ENCODE measurements at regions not wholly inside any gene's neighbourhood (a gene's known extent, or its start where the extent isn't known, plus 50 kb on each side); places are given as distances from the start of the nearest gene placed in this dataset.

DNA sequence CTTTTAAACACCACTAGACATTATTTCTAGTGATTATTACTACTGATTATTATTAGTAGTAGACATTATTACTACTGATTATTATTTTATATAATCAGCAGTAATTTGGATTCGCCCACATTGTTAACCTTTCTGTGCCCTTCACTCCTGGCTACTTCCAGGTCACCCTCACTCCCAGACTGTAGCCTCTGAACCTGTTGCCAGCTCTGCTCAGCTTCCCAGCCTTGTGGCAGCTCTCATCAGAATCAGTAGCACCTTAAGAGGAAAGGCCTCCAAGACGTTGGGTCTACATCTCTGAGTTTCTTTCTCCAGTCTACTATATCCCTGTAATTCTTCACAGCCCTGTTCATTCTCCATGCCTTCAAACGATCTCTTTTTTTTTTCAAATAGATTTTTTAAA is 137.0 kb downstream of the KATNIP start:
- no peak for DNase-seq

- DNase-seq, result no peak
Observed at GRCh38 chr16:27687605-27688004, 137.7 kb downstream of the KATNIP start.

GRCh38 chr16:27689711-27690110 is 139.8 kb downstream of the KATNIP start:
- DNase-seq, result peak; percentile 85 to 97

DNA sequence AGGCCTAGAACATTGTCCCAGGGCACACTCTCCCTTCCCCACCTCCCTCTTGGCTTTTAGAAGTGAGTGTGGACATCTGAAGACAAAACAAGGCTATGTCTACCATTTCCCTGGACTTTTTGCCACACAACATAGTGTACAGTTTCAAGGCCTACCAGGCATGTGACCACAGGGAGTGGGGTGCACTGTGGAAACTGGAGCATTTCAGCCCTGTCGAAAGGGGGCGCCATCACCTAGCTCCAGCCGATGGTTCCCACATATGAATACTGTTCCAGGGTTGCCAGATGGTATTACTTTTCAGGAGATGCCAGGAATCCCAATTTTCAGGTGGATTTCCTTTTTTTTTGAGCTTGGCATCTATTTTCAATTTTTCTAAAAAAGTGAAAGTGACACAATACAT is 140.7 kb downstream of the KATNIP start:
- DNase-seq, result peak in 1 of 2 experiments; percentile 22

DNA sequence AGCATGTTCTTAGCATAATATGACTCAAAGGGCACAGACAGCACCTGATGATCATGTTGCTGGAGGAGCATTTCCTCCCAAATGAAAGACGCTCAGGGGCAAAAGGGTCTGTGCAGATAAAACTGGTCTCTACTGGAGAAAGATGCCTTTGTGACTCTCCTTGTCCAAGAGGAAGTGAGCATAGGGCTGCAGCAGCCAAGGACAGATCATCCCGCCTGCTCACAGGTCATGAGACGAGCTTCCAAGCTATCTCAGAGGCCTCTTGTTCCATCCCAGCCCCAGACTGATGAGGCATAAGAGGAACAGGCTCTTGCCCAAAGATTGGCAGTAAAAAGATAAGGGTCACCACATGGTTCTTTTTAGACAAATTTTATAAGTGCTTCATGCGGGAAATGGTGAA is 141.8 kb downstream of the KATNIP start:
- DNase-seq, result no peak

DNA sequence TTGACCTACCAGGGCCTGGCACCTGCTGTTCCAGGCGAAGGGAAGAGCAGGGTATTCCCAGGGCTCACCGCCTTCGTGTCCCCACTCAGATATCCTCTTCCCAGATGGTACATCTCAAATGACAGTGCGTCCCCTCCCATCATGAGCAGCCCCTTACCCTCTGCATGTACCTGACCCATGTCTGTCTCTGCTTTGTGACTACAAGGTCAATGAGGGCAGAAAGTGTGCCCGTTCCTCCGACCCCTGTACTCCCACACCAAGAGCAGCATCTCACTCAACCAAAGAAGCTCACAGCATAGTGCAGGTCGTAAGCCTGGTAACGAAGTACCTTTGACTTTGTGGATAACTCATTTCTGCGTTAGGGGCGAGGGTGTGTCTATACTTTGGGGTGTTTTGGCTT is 142.6 kb downstream of the KATNIP start:
- no peak for DNase-seq

GRCh38 chr16:27695161-27695560 is 145.2 kb downstream of the KATNIP start:
- no peak for DNase-seq

DNA sequence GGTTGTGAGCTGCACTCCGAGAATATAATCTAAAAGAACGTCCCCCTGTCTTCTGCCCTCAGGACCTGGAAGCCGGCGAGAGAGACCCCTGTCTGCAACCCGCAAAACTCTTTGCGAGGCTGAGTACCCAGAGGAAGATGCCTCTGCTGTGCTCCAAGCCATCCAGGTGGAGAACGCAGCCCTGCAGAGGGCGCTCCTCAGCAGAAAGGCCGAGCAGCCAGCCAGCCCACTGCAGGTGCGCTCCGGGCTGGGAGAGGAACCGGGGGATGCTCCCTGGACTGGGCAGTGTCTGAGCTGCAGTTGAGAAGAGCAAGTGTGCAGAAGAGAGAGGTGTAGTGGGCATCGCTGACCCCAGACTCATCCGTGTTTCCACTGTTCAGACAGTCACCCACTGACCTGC is 148.3 kb downstream of the KATNIP start:
- DNase-seq, result peak in 1 of 2 experiments; percentile 73

GRCh38 chr16:27698746-27699145 is 148.8 kb downstream of the KATNIP start:
- DNase-seq, result no peak

GRCh38 chr16:27699540-27699939 is 149.6 kb downstream of the KATNIP start:
- no peak for DNase-seq

- DNase-seq, result no peak
Observed at GRCh38 chr16:27700304-27700995, 150.5 kb downstream of the KATNIP start.

GRCh38 chr16:27701381-27701780 is 151.4 kb downstream of the KATNIP start:
- peak in 1 of 2 experiments; percentile 64 for DNase-seq

DNA sequence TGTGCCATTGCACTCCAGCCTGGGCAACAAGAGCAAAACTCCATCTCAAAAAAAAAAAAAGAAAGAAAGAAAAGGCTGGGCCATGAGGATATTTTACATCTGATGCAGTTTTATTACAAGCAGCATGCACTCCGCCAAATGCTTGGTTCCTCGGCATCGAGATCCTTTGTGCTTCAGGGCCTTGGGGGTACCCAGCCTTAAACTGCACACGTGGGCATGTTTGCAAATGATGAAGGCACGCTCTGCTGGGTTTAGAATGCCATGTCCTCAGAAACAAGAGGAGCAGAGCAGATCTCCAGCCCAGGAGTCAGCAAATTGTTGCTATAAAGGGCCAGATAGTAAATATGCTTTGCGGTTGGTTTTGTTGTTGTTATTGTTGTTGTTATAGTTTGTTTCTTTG is 153.2 kb downstream of the KATNIP start:
- DNase-seq, result no peak

GRCh38 chr16:27703545-27703944 is 153.6 kb downstream of the KATNIP start:
- DNase-seq, result no peak

DNA sequence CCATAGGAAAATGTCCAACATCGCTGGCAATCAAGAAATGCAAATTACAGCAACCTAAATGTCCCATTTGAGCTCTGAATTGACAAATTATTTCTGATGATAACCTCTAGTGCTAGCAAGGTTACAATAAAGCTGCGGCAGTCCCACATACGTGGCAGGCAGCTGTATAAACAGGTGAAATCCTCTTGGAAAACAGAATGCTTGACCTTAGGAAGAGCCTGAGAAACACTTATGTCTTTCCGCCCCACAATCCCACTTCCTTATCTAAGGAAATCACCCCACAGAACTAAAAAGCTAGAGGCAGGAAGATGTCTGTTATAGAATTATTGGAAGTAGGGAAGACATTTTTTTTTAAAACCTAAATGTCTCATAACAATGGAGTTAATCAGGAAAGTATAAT is 154.3 kb downstream of the KATNIP start:
- no peak for DNase-seq

DNA sequence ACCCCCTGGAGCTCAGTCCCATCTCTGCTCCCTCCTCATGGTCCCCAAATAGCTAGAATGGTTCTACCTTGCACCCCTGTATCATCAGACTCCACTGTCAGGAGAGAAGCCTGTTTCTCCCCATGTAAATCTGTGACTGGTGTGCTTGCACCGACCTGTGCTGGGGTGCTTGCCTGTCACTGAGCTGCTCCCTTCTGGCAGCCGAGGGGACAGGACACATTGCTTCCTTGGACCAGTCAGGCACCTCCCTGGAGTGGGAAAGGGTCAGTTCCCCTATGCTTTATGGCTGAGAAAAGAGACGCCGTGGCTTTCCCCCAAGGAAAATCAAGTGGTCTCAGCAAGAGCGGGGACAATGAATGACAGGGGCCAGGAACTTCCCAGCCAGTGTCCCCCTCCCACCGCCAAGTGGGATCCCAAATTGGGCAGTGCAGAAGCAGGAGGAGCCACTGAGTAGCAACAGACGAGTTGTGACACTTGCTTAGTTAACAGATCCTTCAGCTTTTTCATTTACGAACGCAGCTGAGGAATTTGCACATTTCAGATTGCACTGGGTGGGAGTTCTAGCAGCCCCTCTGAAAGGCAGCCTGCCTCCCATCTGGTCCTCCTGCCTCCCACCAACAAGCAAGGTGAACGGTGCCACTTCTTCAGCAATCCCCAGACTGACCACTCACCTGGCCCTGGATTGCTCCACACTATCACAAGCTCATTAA is 156.4 kb downstream of the KATNIP start:
- DNase-seq, result no peak

DNA sequence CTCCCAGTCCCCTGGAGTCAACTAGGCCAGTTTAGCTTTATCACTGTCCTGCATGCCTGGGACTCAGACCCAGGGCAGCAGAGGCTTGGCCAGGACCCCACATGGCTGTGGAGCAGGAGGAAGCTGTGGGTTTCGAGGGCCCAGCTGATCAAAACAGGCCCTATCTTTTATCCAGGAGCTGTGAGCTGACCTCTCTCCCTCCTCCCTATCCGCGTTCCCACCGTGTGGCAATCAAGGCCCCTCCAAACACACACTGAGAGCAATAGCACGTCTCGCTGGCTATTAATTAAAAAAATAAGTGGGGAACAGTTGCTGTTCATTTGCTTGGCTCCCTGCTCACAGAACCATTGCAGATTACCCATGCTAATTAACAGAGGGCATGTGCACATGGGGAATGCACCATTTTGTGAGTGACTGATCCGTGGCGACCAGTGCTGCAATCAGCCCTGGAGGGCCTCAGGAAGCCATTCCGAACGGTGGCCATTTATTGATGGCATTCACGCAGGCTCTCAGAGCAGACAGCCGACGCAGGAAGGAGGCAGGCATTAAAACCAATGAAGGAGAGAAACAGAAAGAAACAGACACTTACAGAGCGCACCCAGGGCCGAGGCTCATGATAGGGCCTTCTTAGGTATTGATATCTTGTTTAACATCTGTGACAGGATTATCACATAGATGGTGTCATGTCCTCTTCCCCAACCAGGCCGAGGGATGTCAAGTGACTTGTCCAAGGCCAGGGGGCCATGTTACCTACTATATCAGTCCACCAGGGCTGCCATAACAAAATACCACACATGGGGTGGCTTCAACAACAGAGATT is 157.1 kb downstream of the KATNIP start:
- no peak for DNase-seq

DNA sequence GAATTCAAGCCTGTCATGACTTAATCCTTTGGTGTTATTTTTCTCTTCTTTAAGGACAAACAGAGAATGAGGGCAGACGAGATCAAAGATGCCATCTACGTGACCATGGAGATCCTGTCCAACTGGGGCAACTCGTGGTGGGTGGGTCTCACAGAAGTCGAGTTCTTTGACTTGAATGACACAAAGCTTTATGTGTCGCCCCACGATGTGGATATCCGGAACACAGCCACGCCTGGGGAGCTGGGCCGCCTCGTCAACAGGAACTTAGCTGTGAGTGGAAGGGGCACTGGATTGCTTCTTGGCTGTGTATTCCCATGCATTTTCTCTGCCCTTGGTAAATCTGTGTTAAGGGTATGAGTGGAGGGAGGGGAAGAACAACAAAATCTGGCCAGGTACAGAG is 158.7 kb downstream of the KATNIP start:
- DNase-seq, result no peak

DNA sequence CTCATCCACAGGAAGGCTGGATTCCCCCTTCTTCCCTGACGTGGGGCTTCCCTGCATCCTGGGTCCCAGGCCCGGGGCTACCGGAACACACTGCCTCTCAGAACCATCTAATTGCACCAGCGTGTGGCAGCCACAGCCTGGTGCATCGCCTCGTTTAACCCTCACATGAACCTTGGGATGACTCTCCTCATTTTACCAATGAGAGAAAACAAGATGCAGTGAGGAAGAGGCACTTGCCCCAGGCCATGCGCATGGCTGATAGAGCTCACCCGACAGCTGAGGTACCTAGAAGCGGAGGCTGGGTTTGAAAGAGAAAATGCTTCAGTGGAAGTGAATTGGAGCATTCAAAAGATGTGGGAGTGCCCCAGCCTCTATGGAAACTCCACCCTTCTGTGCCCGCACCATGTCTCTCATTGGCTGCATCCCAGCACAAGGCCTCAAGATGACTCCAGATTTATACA is 162.3 kb downstream of the KATNIP start:
- DNase-seq, result no peak

- DNase-seq, result peak; percentile 82 to 95
Observed at GRCh38 chr16:27717726-27718125, 167.8 kb downstream of the KATNIP start.

- DNase-seq, result peak in 1 of 2 experiments; percentile 31
Observed at GRCh38 chr16:27718201-27719105, 168.5 kb downstream of the KATNIP start.

DNA sequence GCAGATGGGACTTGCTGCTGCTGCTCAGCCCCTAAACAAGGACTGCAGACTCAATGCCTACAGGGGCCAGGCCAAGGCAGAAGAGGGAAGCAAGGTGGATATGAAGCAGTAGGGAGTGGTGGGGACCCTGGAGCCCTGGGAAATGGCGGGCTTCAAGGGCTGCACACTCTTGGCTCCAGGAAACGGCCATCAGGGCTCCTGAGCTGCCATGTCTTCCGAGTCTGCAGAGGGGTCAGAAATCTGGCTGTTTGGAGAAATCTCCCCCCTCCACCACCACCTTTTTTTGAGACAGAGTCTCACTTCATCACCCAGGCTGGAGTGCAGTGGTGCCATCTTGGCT is 169.1 kb downstream of the KATNIP start:
- no peak for DNase-seq

Data from NCI-H524 (cell line).